Esophagus squamous epithelium (tissue), 5 donors: ENCODE measurements at regions not wholly inside any gene's neighbourhood (a gene's known extent, or its start where the extent isn't known, plus 50 kb on each side); places are given as distances from the start of the nearest gene placed in this dataset.

Source experiments
- DNase-seq: peaks from one replicate; lab custom pipeline; 2025; lab: John Stamatoyannopoulos, UW
- H3K27ac ChIP-seq, 4 donors: fragments of 200-600 bp; sonication (generic); one replicate each; pipeline ENCODE4 v1.5.1; 2016 to 2019; ENCODE audit warnings: mild to moderate bottlenecking in 1 of 4
- H3K27me3 ChIP-seq, 4 donors: fragments of 200-600 bp; sonication (generic); 1 replicate in 3 of 4; 2 replicates in 1 of 4; pipeline versions ENCODE4 v1.5.1 to v1.6.0; 2017 to 2021; ENCODE audit warnings: antibody characterized with exemption in 1 of 4
- H3K36me3 ChIP-seq, 3 donors: fragments of 200-600 bp; sonication (generic); one replicate each; pipeline ENCODE4 v1.5.1; 2016 to 2019
- H3K4me1 ChIP-seq, 3 donors: fragments of 200-600 bp; sonication (generic); one replicate each; pipeline ENCODE4 v1.5.1; 2017 to 2019
- H3K4me3 ChIP-seq, 4 donors: fragments of 200-600 bp; sonication (generic); 1 replicate in 3 of 4; 2 replicates in 1 of 4; pipeline ENCODE4 v1.5.1; 2016 to 2019; ENCODE audit warnings: mild to moderate bottlenecking in 2 of 4, moderate library complexity in 1 of 4
- H3K9me3 ChIP-seq, 3 donors: fragments of 200-600 bp; sonication (generic); one replicate each; pipeline ENCODE4 v1.5.1; 2016 to 2019
- POLR2A ChIP-seq, 4 donors: fragments of 450-650 bp; IDR thresholded peaks; one replicate each; pipeline ENCODE4 v1.6.1; 2017; ENCODE audit warnings: antibody characterized with exemption in 4 of 4, mild to moderate bottlenecking in 4 of 4, moderate library complexity in 3 of 4
- WGBS, 2 donors: methylation state at CpG; one replicate each; pipeline ENCODE4 v1.1.5; 2018; 5-methylcytosine and 5-hydroxymethylcytosine counted together
- intact Hi-C: fragments of 100-400 bp; cut with DNase I; formaldehyde crosslinking; loops from one replicate; pipeline ENCODE4 v1.15.0; 2022
- TF ChIP-seq, protein P1 (sequence below), 6 experiments: fragments of 450-650 bp in 4 of 6; fragments of 200-600 bp in 2 of 6; sonication (generic) in 2 of 6; IDR thresholded peaks; one replicate each; pipeline ENCODE4 v1.5.1; 2016 to 2019; ENCODE audit warnings: antibody characterized with exemption in 6 of 6, mild to moderate bottlenecking in 4 of 6, moderate library complexity in 4 of 6
- donor health status: DM: yes; HTN: yes; CAD: no.

DNA sequence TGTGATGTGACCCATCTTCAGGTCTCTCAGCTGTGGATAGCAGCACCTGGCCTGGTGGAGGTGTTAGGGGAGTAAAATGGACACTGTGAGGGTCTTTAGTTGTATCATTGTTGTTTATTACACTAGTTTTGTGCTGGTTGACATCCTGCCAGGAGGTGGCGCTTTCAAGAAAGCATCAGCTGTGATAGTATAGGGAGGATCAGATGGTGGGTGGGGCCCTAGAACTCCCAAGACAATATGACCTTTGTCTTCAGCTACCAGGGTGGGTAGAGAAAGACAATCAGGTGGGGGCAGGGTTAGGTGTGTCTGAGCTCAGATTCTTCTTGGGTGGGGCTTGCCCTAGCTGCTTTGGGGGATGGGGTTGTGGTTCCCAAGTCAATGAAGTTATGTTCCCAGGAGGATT is 162.8 kb downstream of the PPP1R2C start:
- H3K4me3 ChIP-seq = no peak overlapping the region
- H3K9me3 ChIP-seq = no peaks in the 10 kb centered on the region
- H3K27me3 ChIP-seq = no peaks in the 10 kb centered on the region
- TF ChIP-seq POLR2A (IDR thresholded peaks at IDR 0.05) = no peak
- TF ChIP-seq, protein P1, sequence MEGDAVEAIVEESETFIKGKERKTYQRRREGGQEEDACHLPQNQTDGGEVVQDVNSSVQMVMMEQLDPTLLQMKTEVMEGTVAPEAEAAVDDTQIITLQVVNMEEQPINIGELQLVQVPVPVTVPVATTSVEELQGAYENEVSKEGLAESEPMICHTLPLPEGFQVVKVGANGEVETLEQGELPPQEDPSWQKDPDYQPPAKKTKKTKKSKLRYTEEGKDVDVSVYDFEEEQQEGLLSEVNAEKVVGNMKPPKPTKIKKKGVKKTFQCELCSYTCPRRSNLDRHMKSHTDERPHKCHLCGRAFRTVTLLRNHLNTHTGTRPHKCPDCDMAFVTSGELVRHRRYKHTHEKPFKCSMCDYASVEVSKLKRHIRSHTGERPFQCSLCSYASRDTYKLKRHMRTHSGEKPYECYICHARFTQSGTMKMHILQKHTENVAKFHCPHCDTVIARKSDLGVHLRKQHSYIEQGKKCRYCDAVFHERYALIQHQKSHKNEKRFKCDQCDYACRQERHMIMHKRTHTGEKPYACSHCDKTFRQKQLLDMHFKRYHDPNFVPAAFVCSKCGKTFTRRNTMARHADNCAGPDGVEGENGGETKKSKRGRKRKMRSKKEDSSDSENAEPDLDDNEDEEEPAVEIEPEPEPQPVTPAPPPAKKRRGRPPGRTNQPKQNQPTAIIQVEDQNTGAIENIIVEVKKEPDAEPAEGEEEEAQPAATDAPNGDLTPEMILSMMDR (IDR thresholded peaks at IDR 0.05) = no peak
- intact Hi-C loops = no loop called here
- no peaks in the 10 kb centered on the region for H3K36me3 ChIP-seq
- 40% methylated on average over 1 of the region's 1 CpG; no CpG with 5 or more reads in 1 of the 2 donors for WGBS, 2 donors
- DNase-seq = no peak
- H3K27ac ChIP-seq = no peak overlapping the region
- H3K4me1 ChIP-seq = no peaks in the 10 kb centered on the region

DNA sequence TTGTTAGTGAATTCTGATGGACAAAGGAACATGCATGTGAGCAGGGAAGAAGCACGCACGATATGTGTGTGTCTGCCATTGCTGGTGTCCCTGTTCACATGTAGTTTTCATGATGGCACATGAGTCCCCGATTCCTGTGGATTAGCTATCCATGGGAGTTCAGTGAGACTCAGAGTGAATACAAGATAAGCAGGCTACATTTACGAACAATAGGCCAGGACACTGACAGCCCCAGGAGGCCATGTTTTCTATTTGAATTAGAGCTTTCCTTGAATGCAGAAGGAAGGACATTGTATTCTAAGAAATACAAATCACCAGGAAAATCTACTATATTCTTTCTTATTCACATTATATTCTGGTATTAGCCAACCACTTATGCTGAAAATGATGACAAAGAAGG is 171.4 kb downstream of the PPP1R2C start:
- no peaks in the 10 kb centered on the region for H3K27me3 ChIP-seq
- intact Hi-C loops = no loop called here

DNA sequence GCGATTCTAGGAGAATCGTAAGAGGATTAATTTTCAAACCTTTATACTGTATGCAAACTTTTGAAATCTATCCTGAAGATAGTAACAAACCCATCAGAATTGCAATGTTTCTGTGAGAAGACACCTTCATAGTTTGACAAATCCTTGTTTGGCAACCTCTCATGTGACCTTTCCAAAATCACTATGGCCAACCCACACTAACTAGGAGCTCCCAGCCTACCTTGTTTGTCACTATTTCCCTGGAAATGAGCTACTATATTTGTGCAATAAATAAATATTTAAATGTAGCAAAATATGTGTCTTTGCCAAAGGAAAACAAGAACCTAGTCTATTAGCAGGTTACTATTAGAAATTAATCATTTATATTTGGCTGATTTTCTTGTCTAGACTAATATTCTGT is 173.7 kb downstream of the PPP1R2C start:
- H3K4me3 ChIP-seq = no peak overlapping the region
- no peak for TF ChIP-seq POLR2A (IDR thresholded peaks at IDR 0.05)
- TF ChIP-seq, protein P1 (IDR thresholded peaks at IDR 0.05) = no peak
- no peaks in the 10 kb centered on the region for H3K36me3 ChIP-seq
- 95 to 100% methylated on average over 2 of the region's 2 CpGs for WGBS, 2 donors
- H3K27ac ChIP-seq = no peak overlapping the region
- H3K27me3 ChIP-seq = no peaks in the 10 kb centered on the region
- H3K9me3 ChIP-seq = no peaks in the 10 kb centered on the region
- intact Hi-C loops = no loop called here
- H3K4me1 ChIP-seq = no peaks in the 10 kb centered on the region
- no peak for DNase-seq

More for the DNA sequence above, 171.4 kb downstream of the PPP1R2C start:
- DNase-seq = no peak
- Histone ChIP-seq H3K9me3 (no peaks in the 10 kb centered on the region), H3K36me3 (no peaks in the 10 kb centered on the region), H3K4me1 (no peaks in the 10 kb centered on the region), H3K27ac (no peak overlapping the region), H3K4me3 (no peak overlapping the region)
- no peak for TF ChIP-seq POLR2A (IDR thresholded peaks at IDR 0.05)
- TF ChIP-seq, protein P1 (IDR thresholded peaks at IDR 0.05) = no peak
- 94 to 100% methylated on average over 3 to 4 of the region's 4 CpGs for WGBS, 2 donors

DNA sequence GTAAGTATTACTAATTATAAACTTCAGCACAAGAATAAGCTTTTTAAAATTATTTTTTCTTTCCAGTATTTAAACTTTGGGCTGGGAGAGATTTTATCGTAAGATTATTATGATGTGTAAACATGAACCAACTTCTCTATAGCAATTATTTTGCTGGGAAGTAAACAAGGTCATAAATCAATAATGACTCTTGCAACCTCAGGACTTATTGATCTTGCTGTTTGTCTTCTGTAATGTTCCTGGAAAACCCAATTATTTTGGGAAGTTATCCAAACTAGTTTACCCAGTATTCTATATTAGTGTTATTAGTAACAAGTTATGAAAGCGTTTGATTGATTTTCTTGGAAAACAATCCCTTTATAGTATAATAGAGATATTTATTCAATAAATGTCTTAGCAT is 174.9 kb downstream of the PPP1R2C start:
- H3K27me3 ChIP-seq = no peaks in the 10 kb centered on the region
- intact Hi-C loops = no loop called here
- WGBS, 2 donors = 80 to 83% methylated on average over 2 of the region's 2 CpGs
- H3K36me3 ChIP-seq = no peaks in the 10 kb centered on the region
- H3K27ac ChIP-seq = no peak overlapping the region
- TF ChIP-seq, protein P1 (IDR thresholded peaks at IDR 0.05) = no peak
- no peak for TF ChIP-seq POLR2A (IDR thresholded peaks at IDR 0.05)
- no peaks in the 10 kb centered on the region for H3K9me3 ChIP-seq
- no peak for DNase-seq
- H3K4me3 ChIP-seq = no peak overlapping the region
- peaks cover 0 to 10% (median 0%) of the 10 kb centered on the region in 3 donors for H3K4me1 ChIP-seq

DNA sequence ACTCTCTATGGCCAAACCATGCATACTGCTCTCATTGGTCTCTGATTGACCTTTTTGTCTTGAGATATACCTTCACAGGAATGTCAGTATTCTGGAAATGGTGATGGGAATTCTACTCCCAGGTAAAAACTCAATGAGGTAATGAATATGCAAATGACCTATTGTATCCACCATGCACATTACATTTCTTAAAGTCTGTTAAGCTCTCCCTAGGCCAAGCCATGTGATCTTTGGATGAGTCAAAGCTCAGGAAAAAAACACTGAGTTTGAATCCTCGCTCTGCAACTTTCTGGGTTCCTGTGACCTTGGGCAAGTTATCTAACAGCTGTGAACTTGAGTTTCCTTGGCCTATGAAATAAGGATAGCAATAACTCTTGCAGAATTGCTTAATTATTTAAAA is 175.4 kb downstream of the PPP1R2C start:
- DNase-seq = no peak
- Histone ChIP-seq H3K27me3 (no peaks in the 10 kb centered on the region), H3K9me3 (no peaks in the 10 kb centered on the region), H3K36me3 (no peaks in the 10 kb centered on the region), H3K4me3 (no peak overlapping the region), H3K27ac (no peak overlapping the region), H3K4me1 (peaks cover 0 to 10% (median 0%) of the 10 kb centered on the region in 3 donors)
- 45 to 50% methylated on average over 1 of the region's 1 CpG for WGBS, 2 donors
- TF ChIP-seq POLR2A (IDR thresholded peaks at IDR 0.05) = no peak
- intact Hi-C loops = no loop called here

DNA sequence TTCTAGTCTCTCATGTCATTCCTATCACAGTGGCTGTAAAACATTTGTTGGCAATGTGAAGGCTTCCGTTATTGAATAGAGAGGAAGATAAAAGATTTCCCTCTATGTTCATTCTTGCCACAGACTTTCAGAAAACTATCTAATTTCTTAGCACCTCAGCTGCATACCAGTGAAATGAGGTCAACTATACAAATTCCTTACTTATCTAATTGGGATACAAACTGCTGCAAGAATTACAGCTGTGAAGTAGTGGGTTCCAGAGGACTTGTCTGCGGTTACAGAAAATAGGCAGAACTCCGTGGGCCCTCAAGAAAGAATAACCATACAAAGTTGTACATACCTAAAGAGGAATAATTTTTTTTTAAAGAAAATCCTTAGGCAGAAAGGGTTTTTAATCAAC is 175.8 kb downstream of the PPP1R2C start:
- 72 to 94% methylated on average over 3 of the region's 3 CpGs for WGBS, 2 donors
- Histone ChIP-seq H3K27ac (no peak overlapping the region), H3K4me1 (peaks cover 0 to 10% (median 0%) of the 10 kb centered on the region in 3 donors), H3K27me3 (no peaks in the 10 kb centered on the region), H3K4me3 (no peak overlapping the region), H3K36me3 (no peaks in the 10 kb centered on the region), H3K9me3 (no peaks in the 10 kb centered on the region)
- intact Hi-C loops = no loop called here
- no peak for TF ChIP-seq POLR2A (IDR thresholded peaks at IDR 0.05)
- TF ChIP-seq, protein P1 (IDR thresholded peaks at IDR 0.05) = no peak
- DNase-seq = no peak
